Mesendoderm (in vitro differentiated cells): ENCODE measurements at regions not wholly inside any gene's neighbourhood (a gene's known extent, or its start where the extent isn't known, plus 50 kb on each side); places are given as distances from the start of the nearest gene placed in this dataset.
A peak's percentile ranks its signal among the peaks of the same experiment; 100 is the strongest.
"Not testable (repeated sequence)": the region's sequence is repeated elsewhere in the genome, so short reads cannot be mapped to it uniquely, and the experiment has no call there.

Source experiments
- DNase-seq: peaks from one replicate; pipeline ENCODE4 v3.0.0; 2013
- H2AK5ac ChIP-seq: 2 replicates; pipeline ENCODE4 v1.6.1; 2013; ENCODE audit warnings: low read length, inconsistent platforms
- H2BK120ac ChIP-seq: 2 replicates; pipeline ENCODE4 v1.6.1; 2013; ENCODE audit warnings: low read depth, mild to moderate bottlenecking, low read length, moderate library complexity, mixed read lengths
- H2BK15ac ChIP-seq: replicated peaks from 2 replicates; pipeline ENCODE4 v1.6.1; 2013; ENCODE audit warnings: low read depth, mild to moderate bottlenecking, moderate library complexity
- H2BK5ac ChIP-seq: 2 replicates; pipeline ENCODE4 v1.6.1; 2013; ENCODE audit warnings: low read length, inconsistent platforms
- H3K18ac ChIP-seq: 2 replicates; pipeline ENCODE4 v1.6.1; 2013; ENCODE audit warnings: mild to moderate bottlenecking, low read length, mixed read lengths
- H3K23ac ChIP-seq: one replicate; pipeline ENCODE4 v1.6.1; 2013; ENCODE audit warnings: low read length
- H3K27ac ChIP-seq: 2 replicates; pipeline ENCODE4 v1.5.1; 2013; ENCODE audit warnings: low read depth, mild to moderate bottlenecking, inconsistent platforms, low read length, moderate library complexity
- H3K27me3 ChIP-seq: 2 replicates; pipeline ENCODE4 v1.6.1; 2013; ENCODE audit warnings: low read length, control low read depth, mild to moderate bottlenecking, inconsistent platforms; ENCODE audit not compliant: insufficient read depth, poor library complexity
- H3K36me3 ChIP-seq: 2 replicates; pipeline ENCODE4 v1.6.1; 2013; ENCODE audit warnings: low read length, inconsistent platforms; ENCODE audit not compliant: control insufficient read depth, insufficient read depth
- H3K4ac ChIP-seq: one replicate; pipeline ENCODE4 v1.6.1; 2013; ENCODE audit warnings: low read depth, mild to moderate bottlenecking, low read length, moderate library complexity
- H3K4me1 ChIP-seq: 2 replicates; pipeline ENCODE4 v1.6.1; 2013; ENCODE audit warnings: low read depth, low read length, inconsistent platforms; ENCODE audit not compliant: control insufficient read depth
- H3K4me2 ChIP-seq: 2 replicates; pipeline ENCODE4 v1.6.1; 2013; ENCODE audit warnings: low read length
- H3K4me3 ChIP-seq: 2 replicates; pipeline ENCODE4 v1.5.1; 2013; ENCODE audit warnings: mild to moderate bottlenecking, low read length
- H3K56ac ChIP-seq: one replicate; pipeline ENCODE4 v1.6.1; 2013; ENCODE audit warnings: low read length
- H3K79me1 ChIP-seq: 2 replicates; pipeline ENCODE4 v1.6.1; 2013; ENCODE audit warnings: low read length, inconsistent platforms
- H3K79me2 ChIP-seq: 2 replicates; pipeline ENCODE4 v1.6.1; 2013; ENCODE audit warnings: mild to moderate bottlenecking, low read length; ENCODE audit not compliant: control insufficient read depth, insufficient read depth
- H3K9ac ChIP-seq: 2 replicates; pipeline ENCODE4 v1.6.1; 2013; ENCODE audit warnings: low read length, inconsistent platforms
- H4K5ac ChIP-seq: one replicate; pipeline ENCODE4 v1.6.1; 2013; ENCODE audit warnings: low read length
- H4K8ac ChIP-seq: one replicate; pipeline ENCODE4 v1.6.1; 2013; ENCODE audit warnings: low read depth, mild to moderate bottlenecking, control low read depth, low read length, moderate library complexity
- WGBS: extraction: QIAGEN DNeasy Blood & Tissue Kit; methylation state at CpG from one replicate; pipeline ENCODE4 v1.1.7; 2013; ENCODE audit warnings: low lambda C conversion rate, missing lambda C conversion rate; ENCODE audit not compliant: insufficient coverage; ENCODE audit errors: extremely low coverage; 5-methylcytosine and 5-hydroxymethylcytosine counted together

DNA sequence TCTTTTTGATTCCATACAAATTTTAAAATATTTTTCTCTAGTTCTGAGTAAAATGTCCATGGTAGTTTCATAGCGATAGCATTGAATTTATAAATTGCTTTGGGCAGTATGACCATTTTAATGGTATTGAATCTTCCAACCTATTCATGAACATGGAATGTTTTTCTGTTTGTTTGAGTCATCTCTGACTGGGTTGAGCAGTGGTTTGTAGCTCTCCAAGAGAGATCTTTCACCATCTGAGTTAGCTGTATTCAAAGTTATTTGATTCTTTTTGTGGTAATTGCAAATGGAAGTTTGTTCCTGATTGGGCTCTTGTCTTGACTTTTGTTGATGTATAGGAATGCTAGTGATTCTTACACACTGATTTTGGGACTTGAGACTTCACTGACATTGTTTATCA is 136.3 kb upstream of the HSFY2 start:
- H4K8ac ChIP-seq, result no peak overlapping the region
- no peak overlapping the region for H2BK5ac ChIP-seq
- no peak overlapping the region for H3K23ac ChIP-seq
- H2BK15ac ChIP-seq, result no peak overlapping the region
- H3K56ac ChIP-seq, result no peak overlapping the region
- H3K36me3 ChIP-seq, result no peaks in the 10 kb centered on the region
- H3K27ac ChIP-seq, result no peak overlapping the region
- no peak overlapping the region for H3K9ac ChIP-seq
- H2AK5ac ChIP-seq, result no peak overlapping the region
- no peak overlapping the region for H3K4me2 ChIP-seq
- H4K5ac ChIP-seq, result no peak overlapping the region
- WGBS, result no CpG with 5 or more reads among the region's 1 CpG
- no peaks in the 10 kb centered on the region for H3K79me1 ChIP-seq
- no peak overlapping the region for H2BK120ac ChIP-seq
- H3K4me1 ChIP-seq, result no peaks in the 10 kb centered on the region
- no peak overlapping the region for H3K4me3 ChIP-seq
- no peak overlapping the region for H3K18ac ChIP-seq
- H3K27me3 ChIP-seq, result no peaks in the 10 kb centered on the region
- H3K4ac ChIP-seq, result no peak overlapping the region
- no peaks in the 10 kb centered on the region for H3K79me2 ChIP-seq
- no peak for DNase-seq

DNA sequence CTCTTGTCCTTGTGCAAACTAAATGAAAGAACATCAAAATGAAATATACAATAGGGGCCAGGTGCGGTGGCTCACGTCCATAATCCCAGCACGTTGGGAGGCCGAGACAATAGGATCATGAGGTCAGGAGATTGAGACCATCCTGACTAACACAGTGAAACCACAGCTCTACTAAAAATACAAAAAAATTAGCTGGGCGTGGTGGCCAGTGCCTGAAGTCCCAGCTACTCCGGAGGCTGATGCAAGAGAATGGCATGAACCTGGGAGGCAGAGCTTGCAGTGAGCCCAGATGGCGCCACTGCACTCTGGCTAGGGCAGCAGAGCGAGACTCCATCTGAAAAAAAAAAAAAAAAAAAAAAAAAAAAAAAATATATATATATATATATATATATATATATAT is 132.7 kb upstream of the HSFY2 start:
- not testable (repeated sequence) for H3K18ac ChIP-seq, H3K4me3 ChIP-seq, H3K56ac ChIP-seq, H3K27ac ChIP-seq, H2BK15ac ChIP-seq, H3K4me2 ChIP-seq, H3K4me1 ChIP-seq, H3K36me3 ChIP-seq, H4K8ac ChIP-seq, H2AK5ac ChIP-seq, H3K79me1 ChIP-seq, H3K9ac ChIP-seq, H3K23ac ChIP-seq, H3K79me2 ChIP-seq, H2BK5ac ChIP-seq, H3K27me3 ChIP-seq, H4K5ac ChIP-seq, H2BK120ac ChIP-seq
- peak; percentile 42 for DNase-seq
- no CpG with 5 or more reads among the region's 8 CpGs for WGBS
- H3K4ac ChIP-seq, result peak overlapping the region; percentile 16

GRCh38 chrY:18904296-18904695 is 130.8 kb upstream of the HSFY2 start:
- no peaks in the 10 kb centered on the region for H3K79me1 ChIP-seq
- no peak overlapping the region for H4K8ac ChIP-seq
- no peak overlapping the region for H2BK5ac ChIP-seq
- no peak for DNase-seq
- H3K4ac ChIP-seq, result no peak overlapping the region
- no peak overlapping the region for H3K4me3 ChIP-seq
- no peaks in the 10 kb centered on the region for H3K36me3 ChIP-seq
- no peak overlapping the region for H3K56ac ChIP-seq
- H3K18ac ChIP-seq, result no peak overlapping the region
- H3K4me1 ChIP-seq, result no peaks in the 10 kb centered on the region
- H4K5ac ChIP-seq, result no peak overlapping the region
- H3K23ac ChIP-seq, result no peak overlapping the region
- H2AK5ac ChIP-seq, result no peak overlapping the region
- H3K4me2 ChIP-seq, result no peak overlapping the region
- WGBS, result no CpG with 5 or more reads among the region's 2 CpGs
- H3K27me3 ChIP-seq, result no peaks in the 10 kb centered on the region
- H3K79me2 ChIP-seq, result no peaks in the 10 kb centered on the region
- no peak overlapping the region for H2BK15ac ChIP-seq
- no peak overlapping the region for H3K9ac ChIP-seq
- H2BK120ac ChIP-seq, result no peak overlapping the region
- H3K27ac ChIP-seq, result no peak overlapping the region

- no peak overlapping the region for H2BK5ac ChIP-seq
Observed at GRCh38 chrY:18891994-18892393, 118.5 kb upstream of the HSFY2 start.

DNA sequence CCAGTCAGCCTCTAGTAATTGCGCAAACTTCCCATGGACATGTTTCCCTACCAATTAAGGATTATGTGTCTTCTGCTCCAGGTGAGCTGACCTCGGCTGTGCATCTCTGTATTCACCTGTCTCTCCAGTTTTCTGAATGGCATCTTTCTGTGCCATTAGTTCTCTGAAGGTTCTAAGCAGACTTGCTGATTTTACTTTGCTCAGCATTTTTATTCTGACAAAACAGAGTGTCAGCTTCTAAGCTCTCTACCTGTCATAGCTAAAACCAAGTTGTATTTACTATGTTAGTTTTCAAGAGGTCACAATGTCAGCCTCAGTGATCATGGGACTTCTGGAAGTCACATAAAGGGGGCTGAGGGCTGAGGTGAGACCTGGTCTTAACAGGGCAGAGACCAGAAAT is 116.0 kb upstream of the HSFY2 start:
- H3K9ac ChIP-seq, result no peak overlapping the region
- no peak overlapping the region for H2BK5ac ChIP-seq
- H2AK5ac ChIP-seq, result no peak overlapping the region
- H3K27me3 ChIP-seq, result no peaks in the 10 kb centered on the region
- no CpG with 5 or more reads among the region's 2 CpGs for WGBS
- no peak overlapping the region for H2BK15ac ChIP-seq
- H4K5ac ChIP-seq, result no peak overlapping the region
- no peaks in the 10 kb centered on the region for H3K36me3 ChIP-seq
- no peak overlapping the region for H2BK120ac ChIP-seq
- H3K79me2 ChIP-seq, result no peaks in the 10 kb centered on the region
- no peak overlapping the region for H3K4me3 ChIP-seq
- no peak overlapping the region for H3K4me2 ChIP-seq
- no peaks in the 10 kb centered on the region for H3K79me1 ChIP-seq
- no peak overlapping the region for H3K18ac ChIP-seq
- no peak for DNase-seq
- H3K23ac ChIP-seq, result no peak overlapping the region
- no peak overlapping the region for H3K56ac ChIP-seq
- no peaks in the 10 kb centered on the region for H3K4me1 ChIP-seq
- H4K8ac ChIP-seq, result no peak overlapping the region
- no peak overlapping the region for H3K27ac ChIP-seq
- H3K4ac ChIP-seq, result no peak overlapping the region

More at GRCh38 chrY:18891994-18892393, 118.5 kb upstream of the HSFY2 start:
- Histone ChIP-seq H3K79me2 (no peaks in the 10 kb centered on the region), H2AK5ac (no peak overlapping the region), H3K79me1 (no peaks in the 10 kb centered on the region), H3K23ac (no peak overlapping the region), H2BK120ac (no peak overlapping the region), H3K4ac (no peak overlapping the region), H2BK15ac (no peak overlapping the region), H4K5ac (no peak overlapping the region), H3K27ac (no peak overlapping the region), H3K4me1 (no peaks in the 10 kb centered on the region), H3K36me3 (no peaks in the 10 kb centered on the region), H3K4me2 (no peak overlapping the region), H3K56ac (no peak overlapping the region), H4K8ac (no peak overlapping the region), H3K27me3 (no peaks in the 10 kb centered on the region), H3K18ac (no peak overlapping the region), H3K9ac (no peak overlapping the region), H3K4me3 (no peak overlapping the region)
- no peak for DNase-seq
- no CpG with 5 or more reads among the region's 4 CpGs for WGBS

GRCh38 chrY:18884748-18885147 is 111.2 kb upstream of the HSFY2 start:
- no peaks in the 10 kb centered on the region for H3K36me3 ChIP-seq
- no peak overlapping the region for H4K8ac ChIP-seq
- no peak overlapping the region for H2BK15ac ChIP-seq
- no peak overlapping the region for H3K9ac ChIP-seq
- H2BK120ac ChIP-seq, result no peak overlapping the region
- no peaks in the 10 kb centered on the region for H3K79me1 ChIP-seq
- no peak overlapping the region for H3K27ac ChIP-seq
- no peak overlapping the region for H3K4ac ChIP-seq
- no peaks in the 10 kb centered on the region for H3K27me3 ChIP-seq
- no peak overlapping the region for H3K4me2 ChIP-seq
- H4K5ac ChIP-seq, result no peak overlapping the region
- no peak overlapping the region for H3K56ac ChIP-seq
- H2BK5ac ChIP-seq, result no peak overlapping the region
- H3K18ac ChIP-seq, result no peak overlapping the region
- no peak overlapping the region for H2AK5ac ChIP-seq
- no peak overlapping the region for H3K4me3 ChIP-seq
- H3K4me1 ChIP-seq, result no peaks in the 10 kb centered on the region
- no CpG with 5 or more reads among the region's 2 CpGs for WGBS
- peak; percentile 92 for DNase-seq
- H3K79me2 ChIP-seq, result no peaks in the 10 kb centered on the region
- no peak overlapping the region for H3K23ac ChIP-seq
